ENCODE measurements at regions not wholly inside any gene's neighbourhood (a gene's known extent, or its start where the extent isn't known, plus 50 kb on each side); places are given as distances from the start of the nearest gene placed in this dataset.
A peak's percentile ranks its signal among the peaks of the same experiment; 100 is the strongest.

DNA sequence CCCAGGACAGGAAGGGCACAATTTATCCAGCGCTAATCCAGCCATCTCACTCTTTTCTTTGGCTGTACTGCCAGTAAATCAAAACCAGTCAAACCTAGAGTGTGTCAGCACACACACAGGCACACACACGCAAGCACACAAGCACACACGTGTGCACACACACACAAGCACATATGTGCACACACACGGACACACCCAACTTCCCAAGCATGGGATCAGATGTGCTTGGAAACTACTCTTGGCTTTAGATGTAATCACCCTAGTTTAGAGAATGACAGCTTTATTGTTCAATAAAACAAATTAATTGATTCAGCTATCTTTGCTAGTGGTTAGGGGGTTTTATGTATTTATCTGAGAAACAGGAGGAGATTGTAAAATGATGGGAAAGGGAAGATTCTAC, 615.0 kb upstream of the MKI67 start:
- peak; percentile 60 for FAIRE-seq
- TF ChIP-seq, protein P1, sequence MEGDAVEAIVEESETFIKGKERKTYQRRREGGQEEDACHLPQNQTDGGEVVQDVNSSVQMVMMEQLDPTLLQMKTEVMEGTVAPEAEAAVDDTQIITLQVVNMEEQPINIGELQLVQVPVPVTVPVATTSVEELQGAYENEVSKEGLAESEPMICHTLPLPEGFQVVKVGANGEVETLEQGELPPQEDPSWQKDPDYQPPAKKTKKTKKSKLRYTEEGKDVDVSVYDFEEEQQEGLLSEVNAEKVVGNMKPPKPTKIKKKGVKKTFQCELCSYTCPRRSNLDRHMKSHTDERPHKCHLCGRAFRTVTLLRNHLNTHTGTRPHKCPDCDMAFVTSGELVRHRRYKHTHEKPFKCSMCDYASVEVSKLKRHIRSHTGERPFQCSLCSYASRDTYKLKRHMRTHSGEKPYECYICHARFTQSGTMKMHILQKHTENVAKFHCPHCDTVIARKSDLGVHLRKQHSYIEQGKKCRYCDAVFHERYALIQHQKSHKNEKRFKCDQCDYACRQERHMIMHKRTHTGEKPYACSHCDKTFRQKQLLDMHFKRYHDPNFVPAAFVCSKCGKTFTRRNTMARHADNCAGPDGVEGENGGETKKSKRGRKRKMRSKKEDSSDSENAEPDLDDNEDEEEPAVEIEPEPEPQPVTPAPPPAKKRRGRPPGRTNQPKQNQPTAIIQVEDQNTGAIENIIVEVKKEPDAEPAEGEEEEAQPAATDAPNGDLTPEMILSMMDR (IDR thresholded peaks at IDR 0.05; ENCODE audit: insufficient read depth, low read length, severe bottlenecking): no peak

DNA sequence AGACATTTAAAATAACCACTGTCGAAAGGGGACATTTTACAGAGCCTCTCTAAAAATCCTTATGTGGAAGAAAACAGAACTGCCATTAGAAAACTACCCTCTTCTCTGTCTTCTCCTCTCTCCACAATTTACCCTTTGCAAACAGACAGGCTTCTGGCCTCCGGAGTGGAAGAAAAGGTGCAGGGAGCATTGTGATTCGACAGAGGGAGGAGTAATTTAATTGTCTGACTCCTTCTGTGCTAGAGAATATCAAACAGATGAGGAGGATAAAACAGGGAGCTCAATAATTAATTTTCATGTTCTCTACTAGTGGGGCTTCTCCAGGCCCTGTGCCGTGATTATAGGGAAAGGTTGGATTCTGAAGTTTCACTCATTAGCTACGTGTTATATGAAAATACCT, 615.5 kb upstream of the MKI67 start:
- no peak for FAIRE-seq
- no peak overlapping the region for H3K4me3 ChIP-seq (ENCODE audit: low read depth, low read length)
- DNase-seq (ENCODE audit: low read depth): no peak
- TF ChIP-seq, protein P1 (IDR thresholded peaks at IDR 0.05; ENCODE audit: insufficient read depth, low read length, severe bottlenecking): no peak
- H3K27me3 ChIP-seq (ENCODE audit: control insufficient read depth, insufficient read depth, low read length): no peaks in the 10 kb centered on the region
- no peaks in the 10 kb centered on the region for H3K36me3 ChIP-seq (ENCODE audit: control insufficient read depth, insufficient read depth, low read length)

More for the DNA sequence above, 615.0 kb upstream of the MKI67 start:
- DNase-seq (ENCODE audit: low read depth): no peak
- H3K36me3 ChIP-seq (ENCODE audit: control insufficient read depth, insufficient read depth, low read length): no peaks in the 10 kb centered on the region
- H3K27me3 ChIP-seq (ENCODE audit: control insufficient read depth, insufficient read depth, low read length): no peaks in the 10 kb centered on the region
- no peak overlapping the region for H3K4me3 ChIP-seq (ENCODE audit: low read depth, low read length)

DNA sequence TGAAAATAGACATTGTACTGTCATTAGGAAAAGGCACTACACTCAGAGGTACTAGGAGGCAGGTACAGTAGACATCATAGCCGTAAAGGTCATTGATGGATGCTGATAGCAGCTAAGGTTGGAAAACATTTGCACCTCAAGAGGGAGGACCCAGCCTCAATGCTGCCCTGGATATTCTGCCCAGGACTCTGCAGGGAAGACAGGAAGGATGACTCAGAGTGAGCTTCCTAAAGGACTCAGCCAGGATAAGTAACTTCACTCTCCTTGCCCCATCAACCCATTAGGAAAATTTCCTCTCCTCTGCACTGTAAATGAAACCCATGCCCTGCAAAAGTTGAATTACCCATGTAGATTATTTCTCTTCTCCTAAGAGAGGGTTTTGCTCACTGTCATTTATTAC, 617.9 kb upstream of the MKI67 start:
- DNase-seq (ENCODE audit: low read depth): peak; percentile 1
- no peaks in the 10 kb centered on the region for H3K36me3 ChIP-seq (ENCODE audit: control insufficient read depth, insufficient read depth, low read length)
- no peaks in the 10 kb centered on the region for H3K27me3 ChIP-seq (ENCODE audit: control insufficient read depth, insufficient read depth, low read length)
- FAIRE-seq: no peak
- no peak overlapping the region for H3K4me3 ChIP-seq (ENCODE audit: low read depth, low read length)
- TF ChIP-seq, protein P1 (IDR thresholded peaks at IDR 0.05; ENCODE audit: insufficient read depth, low read length, severe bottlenecking): no peak

DNA sequence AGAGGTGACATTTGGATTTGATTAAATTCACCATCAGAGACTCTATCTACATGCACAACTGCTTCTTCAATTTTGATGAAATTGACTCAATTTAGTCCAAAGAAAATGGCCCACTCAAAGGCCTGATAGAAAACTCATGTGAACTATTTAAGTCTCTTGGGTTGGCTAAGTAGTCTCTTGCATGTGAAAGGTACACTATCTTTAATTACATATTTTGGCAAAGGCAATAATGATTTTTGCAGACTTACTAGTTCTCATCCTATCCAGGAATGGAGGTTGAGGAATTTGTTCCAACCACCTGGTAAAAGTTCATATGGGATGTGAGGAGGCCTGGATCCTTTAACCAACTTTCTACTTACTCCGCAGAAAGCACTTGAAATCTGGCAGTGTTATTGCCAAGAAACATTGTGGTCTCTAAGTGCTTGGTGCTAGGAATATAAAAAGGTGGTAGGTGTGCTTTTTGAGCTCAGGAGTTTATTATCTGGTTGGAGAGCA, 618.6 kb upstream of the MKI67 start:
- no peak for DNase-seq (ENCODE audit: low read depth)
- TF ChIP-seq, protein P1 (IDR thresholded peaks at IDR 0.05; ENCODE audit: insufficient read depth, low read length, severe bottlenecking): no peak
- no peaks in the 10 kb centered on the region for H3K27me3 ChIP-seq (ENCODE audit: control insufficient read depth, insufficient read depth, low read length)
- H3K36me3 ChIP-seq (ENCODE audit: control insufficient read depth, insufficient read depth, low read length): no peaks in the 10 kb centered on the region
- H3K4me3 ChIP-seq (ENCODE audit: low read depth, low read length): no peak overlapping the region
- no peak for FAIRE-seq

DNA sequence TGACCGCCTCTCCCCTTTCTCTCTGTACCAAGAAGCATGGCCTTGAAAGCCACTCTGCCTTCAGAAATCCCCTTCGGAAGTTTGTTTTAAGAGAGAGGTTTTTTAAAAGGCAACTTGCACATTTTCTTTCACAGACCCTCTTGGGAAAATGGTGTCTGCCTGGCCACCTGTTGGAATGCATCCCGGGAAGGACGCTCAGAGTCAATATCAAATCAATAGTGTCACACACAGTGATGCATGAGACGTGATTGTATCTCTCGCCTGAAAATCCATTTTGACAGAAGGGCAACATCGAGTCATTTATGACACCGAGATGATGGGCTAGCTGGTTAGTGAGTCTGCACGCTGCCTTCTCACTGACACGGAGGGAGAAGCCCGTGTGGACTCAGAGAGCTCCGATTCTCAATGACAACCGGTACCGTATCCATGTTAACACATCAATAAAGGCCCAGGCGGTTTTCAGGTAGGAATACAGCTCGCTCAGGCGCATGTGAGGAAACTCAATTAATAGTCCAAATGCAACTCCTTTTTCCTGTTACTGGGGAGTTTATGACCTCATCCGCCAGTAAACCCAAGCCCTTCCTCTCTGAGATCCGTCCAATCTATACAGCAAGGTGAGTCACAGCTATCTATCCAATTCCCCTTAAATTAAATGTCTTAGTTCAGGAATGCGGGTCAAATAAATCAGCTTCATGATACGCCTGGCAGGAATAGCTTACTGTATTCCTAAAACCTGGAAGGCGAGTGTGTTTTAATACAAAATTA, 621.5 kb upstream of the MKI67 start:
- TF ChIP-seq, protein P1 (IDR thresholded peaks at IDR 0.05; ENCODE audit: insufficient read depth, low read length, severe bottlenecking): no peak
- Histone ChIP-seq H3K4me3 (ENCODE audit: low read depth, low read length) (no peak overlapping the region), H3K36me3 (ENCODE audit: control insufficient read depth, insufficient read depth, low read length) (no peaks in the 10 kb centered on the region), H3K27me3 (ENCODE audit: control insufficient read depth, insufficient read depth, low read length) (no peaks in the 10 kb centered on the region)
- DNase-seq (ENCODE audit: low read depth) (no peak), FAIRE-seq (no peak)

DNA sequence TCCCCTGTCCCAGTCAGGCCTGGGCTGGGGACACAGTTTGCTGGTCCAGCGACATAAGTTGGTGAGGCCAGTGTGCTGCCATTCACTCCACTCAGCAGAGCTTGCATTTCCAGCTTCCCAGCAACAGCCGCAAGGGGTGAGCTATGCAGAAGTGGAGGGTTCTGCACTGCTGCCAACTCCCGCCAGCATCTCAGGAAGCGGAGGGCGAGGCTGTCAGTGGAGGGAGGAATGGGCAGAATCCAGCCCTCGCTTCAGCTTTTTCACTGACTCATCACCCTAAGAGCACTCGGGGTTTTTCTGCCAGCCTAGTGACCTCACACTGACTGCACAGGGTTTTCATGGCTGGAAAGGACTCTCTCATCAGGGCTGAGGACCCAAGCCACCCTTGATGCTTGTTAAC, 625.1 kb upstream of the MKI67 start:
- DNase-seq (ENCODE audit: low read depth) (no peak), FAIRE-seq (no peak)
- Histone ChIP-seq H3K4me3 (ENCODE audit: low read depth, low read length) (no peak overlapping the region), H3K36me3 (ENCODE audit: control insufficient read depth, insufficient read depth, low read length) (no peaks in the 10 kb centered on the region), H3K27me3 (ENCODE audit: control insufficient read depth, insufficient read depth, low read length) (no peaks in the 10 kb centered on the region)
- TF ChIP-seq, protein P1 (IDR thresholded peaks at IDR 0.05; ENCODE audit: insufficient read depth, low read length, severe bottlenecking): no peak

Measured in bronchial epithelial cell (primary cell).